ENCODE measurements at regions not wholly inside any gene's neighbourhood (a gene's known extent, or its start where the extent isn't known, plus 50 kb on each side); places are given as distances from the start of the nearest gene placed in this dataset.

DNA sequence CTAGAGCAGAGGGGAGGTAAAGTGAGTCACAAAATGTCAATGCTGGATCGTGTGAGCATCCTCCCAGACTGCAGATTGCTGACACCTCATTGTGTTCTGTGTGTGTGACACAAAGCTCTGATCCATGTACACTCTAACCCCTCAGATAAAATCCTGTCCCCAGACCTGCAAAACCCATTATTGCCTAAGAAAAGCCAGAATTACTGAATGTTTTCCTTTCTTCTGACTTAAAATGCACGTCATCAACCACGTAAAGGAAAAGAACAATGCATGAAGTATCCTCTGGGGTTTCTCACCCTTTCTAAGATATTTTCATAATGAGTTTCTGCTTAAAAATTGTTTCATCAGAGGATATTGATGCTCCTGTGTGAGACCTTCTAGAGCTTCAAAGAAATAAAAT is 218.0 kb upstream of the PREP start (continued):
- TF ChIP-seq RFX5 (IDR thresholded peaks at IDR 0.05; ENCODE audit: low read length), result no peak
- TF ChIP-seq MXI1 (IDR thresholded peaks at IDR 0.05; ENCODE audit: low read depth, low read length), result no peak

DNA sequence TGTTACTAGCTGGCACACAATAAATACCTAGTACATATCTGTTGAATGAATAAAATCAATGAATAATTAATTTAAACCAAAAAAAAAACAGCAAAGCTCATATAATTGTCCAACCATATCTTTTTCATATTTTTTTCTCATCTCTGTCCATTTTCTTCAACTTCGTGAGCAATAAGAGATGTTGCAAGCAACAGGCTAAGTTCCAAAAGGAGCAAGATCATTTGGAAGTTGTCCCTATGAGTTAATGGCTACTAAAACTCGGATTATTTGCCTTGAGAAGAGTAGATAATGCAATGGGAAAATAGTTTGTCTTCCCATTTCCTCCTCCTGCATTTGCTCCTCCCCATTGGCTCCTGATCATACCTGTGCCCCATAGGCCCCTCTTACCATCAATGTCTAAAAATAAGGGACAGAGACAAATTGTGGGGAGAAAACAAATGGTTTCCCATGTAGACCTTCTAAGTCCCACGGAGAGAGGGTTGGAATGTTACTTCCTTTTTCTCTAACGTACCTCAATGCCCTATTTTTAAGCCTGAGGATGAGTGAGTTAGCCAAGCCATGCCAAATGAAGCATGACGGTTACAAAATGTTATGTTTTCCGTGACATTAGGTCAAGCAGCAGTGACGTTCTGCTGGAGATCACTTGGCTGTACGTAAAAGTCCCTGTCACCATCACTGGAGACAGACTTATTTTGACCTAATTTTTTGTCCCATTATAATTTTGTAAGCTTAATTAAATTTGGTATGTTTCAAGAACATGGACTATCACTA is 217.3 kb upstream of the PREP start:
- TF ChIP-seq RXRA (IDR thresholded peaks at IDR 0.05; ENCODE audit: borderline replicate concordance, low read depth) (no peak), MEF2A (IDR thresholded peaks at IDR 0.05; ENCODE audit: borderline replicate concordance, low read depth) (no peak), FOXJ3 (CRISPR knock-in tag; IDR thresholded peaks at IDR 0.05) (no peak), TEAD4 (IDR thresholded peaks at IDR 0.05; ENCODE audit: borderline replicate concordance, insufficient read depth) (no peak), EZH2phosphoT487 (IDR thresholded peaks at IDR 0.05; ENCODE audit: borderline replicate concordance, low read depth) (no peak)

DNA sequence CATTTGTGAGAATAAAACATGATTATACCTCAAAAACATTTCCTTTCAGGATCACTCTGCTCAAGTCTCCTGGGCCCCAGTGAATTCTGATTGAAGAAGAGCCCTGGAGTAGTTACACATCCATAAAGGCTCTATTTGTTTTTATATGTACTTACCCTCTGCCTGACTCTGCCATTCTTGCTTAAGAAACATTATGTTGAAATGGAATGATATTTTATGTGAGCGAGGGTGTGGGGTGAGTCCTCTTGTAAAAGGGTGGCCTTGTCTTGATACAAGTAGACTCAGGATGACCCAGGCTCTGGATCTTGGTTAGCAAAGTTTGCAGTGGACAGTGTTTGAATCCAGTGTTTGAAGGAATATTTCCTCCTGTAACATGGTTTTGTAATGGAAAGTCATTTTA is 215.4 kb upstream of the PREP start:
- POLR2A ChIA-PET, result no interaction called here
- H4K20me1 ChIP-seq (ENCODE audit: insufficient read depth), result no peaks in the 10 kb centered on the region
- no peak for DNase-seq
- no peaks in the 10 kb centered on the region for H3F3A ChIP-seq (replicated peaks; ENCODE audit: insufficient read depth)
- no peak overlapping the region for H3K4me2 ChIP-seq
- no peaks in the 10 kb centered on the region for H3K27me3 ChIP-seq (ENCODE audit: insufficient read depth)
- H3K27ac ChIP-seq (ENCODE audit: low read depth in 2 of 2, low read length in 1 of 2), result no peak overlapping the region
- CTCF ChIA-PET, result no interaction called here
- no peaks in the 10 kb centered on the region for H3K9me3 ChIP-seq
- H3K4me3 ChIP-seq (ENCODE audit: low read depth in 2 of 2, low read length in 1 of 2), result no peak overlapping the region
- 0 out of 2 replicates have a peak overlapping the region, but pooled peaks have one; percentile 4 for H2AFZ ChIP-seq (ENCODE audit: low read depth)
- H3K9me2 ChIP-seq, result no peaks in the 10 kb centered on the region
- H3K79me2 ChIP-seq (ENCODE audit: insufficient read depth), result no peaks in the 10 kb centered on the region
- H3K9ac ChIP-seq, result no peak overlapping the region
- peaks cover 0 to 5% of the 10 kb centered on the region in 2 experiments; a peak in 2 of 4 replicates for H3K4me1 ChIP-seq (ENCODE audit: control insufficient read depth in 1 of 2, insufficient read depth in 2 of 2, low read depth in 1 of 2, low read length in 1 of 2)
- 85% methylated on average over 1 of the region's 1 CpG for WGBS (ENCODE audit: low lambda C conversion rate)
- H3K36me3 ChIP-seq (replicated peaks in 1 of 2; ENCODE audit: control insufficient read depth in 1 of 2, insufficient read depth in 2 of 2, low read length in 1 of 2), result no peaks in the 10 kb centered on the region
- TF ChIP-seq JUND (IDR thresholded peaks at IDR 0.05) (no peak), YY1 (IDR thresholded peaks at IDR 0.05; ENCODE audit: low read depth) (no peak), GABPA (IDR thresholded peaks at IDR 0.05; ENCODE audit: low read depth) (no peak), NFIC (IDR thresholded peaks at IDR 0.05; ENCODE audit: borderline replicate concordance) (no peak), USF1 (IDR thresholded peaks at IDR 0.05; ENCODE audit: borderline replicate concordance, low read depth) (no peak), MEF2A (IDR thresholded peaks at IDR 0.05; ENCODE audit: borderline replicate concordance, low read depth) (no peak), NRF1 (IDR thresholded peaks at IDR 0.05; ENCODE audit: low read depth, low read length) (no peak), ZBTB33 (IDR thresholded peaks at IDR 0.05; ENCODE audit: borderline replicate concordance, low read depth) (no peak), TEAD4 (IDR thresholded peaks at IDR 0.05; ENCODE audit: borderline replicate concordance, insufficient read depth) (no peak), TAF1 (IDR thresholded peaks at IDR 0.05; ENCODE audit: borderline replicate concordance, low read depth, low read length) (no peak), SIN3A (IDR thresholded peaks at IDR 0.05; ENCODE audit: borderline replicate concordance, low read depth, low read length) (no peak)
- TF ChIP-seq, protein P1, sequence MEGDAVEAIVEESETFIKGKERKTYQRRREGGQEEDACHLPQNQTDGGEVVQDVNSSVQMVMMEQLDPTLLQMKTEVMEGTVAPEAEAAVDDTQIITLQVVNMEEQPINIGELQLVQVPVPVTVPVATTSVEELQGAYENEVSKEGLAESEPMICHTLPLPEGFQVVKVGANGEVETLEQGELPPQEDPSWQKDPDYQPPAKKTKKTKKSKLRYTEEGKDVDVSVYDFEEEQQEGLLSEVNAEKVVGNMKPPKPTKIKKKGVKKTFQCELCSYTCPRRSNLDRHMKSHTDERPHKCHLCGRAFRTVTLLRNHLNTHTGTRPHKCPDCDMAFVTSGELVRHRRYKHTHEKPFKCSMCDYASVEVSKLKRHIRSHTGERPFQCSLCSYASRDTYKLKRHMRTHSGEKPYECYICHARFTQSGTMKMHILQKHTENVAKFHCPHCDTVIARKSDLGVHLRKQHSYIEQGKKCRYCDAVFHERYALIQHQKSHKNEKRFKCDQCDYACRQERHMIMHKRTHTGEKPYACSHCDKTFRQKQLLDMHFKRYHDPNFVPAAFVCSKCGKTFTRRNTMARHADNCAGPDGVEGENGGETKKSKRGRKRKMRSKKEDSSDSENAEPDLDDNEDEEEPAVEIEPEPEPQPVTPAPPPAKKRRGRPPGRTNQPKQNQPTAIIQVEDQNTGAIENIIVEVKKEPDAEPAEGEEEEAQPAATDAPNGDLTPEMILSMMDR (IDR thresholded peaks at IDR 0.05), result no peak

More for the DNA sequence above, 217.3 kb upstream of the PREP start:
- POLR2A ChIA-PET, result no interaction called here
- no peak overlapping the region for H3K27ac ChIP-seq (ENCODE audit: low read depth in 2 of 2, low read length in 1 of 2)
- H3K4me1 ChIP-seq (ENCODE audit: control insufficient read depth in 1 of 2, insufficient read depth in 2 of 2, low read depth in 1 of 2, low read length in 1 of 2), result peaks cover 0 to 5% of the 10 kb centered on the region in 2 experiments; a peak in 2 of 4 replicates
- no peak overlapping the region for H2AFZ ChIP-seq (ENCODE audit: low read depth)
- H3K4me3 ChIP-seq (ENCODE audit: low read depth in 2 of 2, low read length in 1 of 2), result no peak overlapping the region
- DNase-seq, result no peak
- CTCF ChIA-PET, result no interaction called here
- H3K27me3 ChIP-seq (ENCODE audit: insufficient read depth), result no peaks in the 10 kb centered on the region
- 73% methylated on average over 8 of the region's 8 CpGs for WGBS (ENCODE audit: low lambda C conversion rate)
- no peak overlapping the region for H3K4me2 ChIP-seq
- no peaks in the 10 kb centered on the region for H3F3A ChIP-seq (replicated peaks; ENCODE audit: insufficient read depth)
- no peaks in the 10 kb centered on the region for H3K9me3 ChIP-seq
- H3K9ac ChIP-seq, result no peak overlapping the region
- no peaks in the 10 kb centered on the region for H3K9me2 ChIP-seq
- H3K79me2 ChIP-seq (ENCODE audit: insufficient read depth), result no peaks in the 10 kb centered on the region
- H3K36me3 ChIP-seq (replicated peaks in 1 of 2; ENCODE audit: control insufficient read depth in 1 of 2, insufficient read depth in 2 of 2, low read length in 1 of 2), result no peaks in the 10 kb centered on the region
- no peaks in the 10 kb centered on the region for H4K20me1 ChIP-seq (ENCODE audit: insufficient read depth)
